ENCODE measurements at regions not wholly inside any gene's neighbourhood (a gene's known extent, or its start where the extent isn't known, plus 50 kb on each side); places are given as distances from the start of the nearest gene placed in this dataset.

- TF ChIP-seq CTCF (IDR thresholded peaks at IDR 0.05): no peak
- no peak for TF ChIP-seq POLR2A (IDR thresholded peaks at IDR 0.05)
Measured at GRCh38 chr2:15855766-15856260, 84.5 kb upstream of the MYCN start.

All from thyroid gland (tissue), 4 donors.